HG02623 (cell line): ENCODE measurements at regions not wholly inside any gene's neighbourhood (a gene's known extent, or its start where the extent isn't known, plus 50 kb on each side); places are given as distances from the start of the nearest gene placed in this dataset.

Experiments
- ATAC-seq: cut with Tn5 transposase; IDR thresholded peaks from one replicate; pipeline ENCODE4 v1.9.1; 2021; ENCODE audit warnings: moderate library complexity; ENCODE audit not compliant: unreplicated experiment

- ATAC-seq = no peak
Measured at GRCh38 chr10:78866731-78867554, 201.8 kb upstream of the ZMIZ1 start.

GRCh38 chr10:78867555-78867939 lies 201.2 kb upstream of the ZMIZ1 start:
- no peak for ATAC-seq

DNA sequence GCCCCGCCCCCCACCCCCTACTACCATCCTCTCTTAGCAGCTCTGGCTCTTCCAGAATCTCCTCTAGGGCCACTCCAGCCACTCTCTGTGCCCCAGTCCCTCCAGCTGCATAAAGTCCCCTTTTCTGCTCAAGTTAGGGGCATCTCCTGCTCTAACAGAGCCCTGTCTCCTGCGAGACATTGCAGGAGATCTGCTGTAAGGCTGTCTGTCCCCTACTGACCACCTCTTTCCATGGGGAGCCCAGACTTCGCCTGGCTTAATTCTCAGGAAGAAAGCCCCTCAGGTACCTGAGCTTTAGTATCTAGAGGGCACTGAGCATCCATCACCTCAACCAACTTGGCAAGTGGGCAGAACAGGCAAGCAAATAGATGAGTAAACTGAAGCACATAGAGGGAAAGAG lies 200.7 kb upstream of the ZMIZ1 start:
- ATAC-seq = no peak

DNA sequence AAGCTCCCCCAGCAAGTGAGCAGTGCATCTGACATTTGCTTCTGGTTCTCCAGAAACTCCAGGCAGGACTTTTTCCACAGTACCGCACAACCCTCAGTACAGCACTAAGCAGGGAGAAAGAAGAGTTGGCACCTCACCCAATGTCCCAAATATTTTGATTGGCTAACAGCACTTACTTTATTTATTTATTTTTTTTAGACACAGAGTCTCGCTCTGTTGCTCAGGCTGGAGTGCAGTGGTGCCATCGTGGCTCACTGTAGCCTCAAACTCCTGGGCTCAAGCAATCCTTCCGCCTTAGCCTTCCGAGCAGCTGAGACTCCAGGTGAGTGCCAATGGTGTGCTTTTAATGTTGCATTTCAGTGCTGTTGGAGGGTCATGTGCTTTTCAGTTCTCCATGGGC lies 200.3 kb upstream of the ZMIZ1 start:
- ATAC-seq = no peak

DNA sequence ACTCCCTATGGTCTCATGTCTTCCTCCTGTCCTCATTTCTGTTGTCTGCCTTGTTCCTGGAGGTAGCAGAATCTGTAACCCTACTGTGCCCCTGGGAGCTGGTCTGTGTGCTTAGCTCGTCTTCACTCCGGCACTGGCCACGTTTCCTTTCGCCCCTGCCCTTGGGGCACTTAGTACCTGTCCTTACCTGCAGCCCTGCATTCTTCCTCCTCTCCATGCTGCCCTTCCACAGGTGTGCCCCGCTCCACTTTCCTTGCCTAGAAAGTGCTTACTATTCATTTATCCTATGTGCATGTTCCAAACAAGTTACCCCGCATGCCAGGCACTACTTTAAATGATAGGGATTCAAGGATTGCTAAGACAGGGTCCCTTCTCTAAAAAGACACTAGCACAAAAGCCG lies 199.9 kb upstream of the ZMIZ1 start:
- no peak for ATAC-seq

DNA sequence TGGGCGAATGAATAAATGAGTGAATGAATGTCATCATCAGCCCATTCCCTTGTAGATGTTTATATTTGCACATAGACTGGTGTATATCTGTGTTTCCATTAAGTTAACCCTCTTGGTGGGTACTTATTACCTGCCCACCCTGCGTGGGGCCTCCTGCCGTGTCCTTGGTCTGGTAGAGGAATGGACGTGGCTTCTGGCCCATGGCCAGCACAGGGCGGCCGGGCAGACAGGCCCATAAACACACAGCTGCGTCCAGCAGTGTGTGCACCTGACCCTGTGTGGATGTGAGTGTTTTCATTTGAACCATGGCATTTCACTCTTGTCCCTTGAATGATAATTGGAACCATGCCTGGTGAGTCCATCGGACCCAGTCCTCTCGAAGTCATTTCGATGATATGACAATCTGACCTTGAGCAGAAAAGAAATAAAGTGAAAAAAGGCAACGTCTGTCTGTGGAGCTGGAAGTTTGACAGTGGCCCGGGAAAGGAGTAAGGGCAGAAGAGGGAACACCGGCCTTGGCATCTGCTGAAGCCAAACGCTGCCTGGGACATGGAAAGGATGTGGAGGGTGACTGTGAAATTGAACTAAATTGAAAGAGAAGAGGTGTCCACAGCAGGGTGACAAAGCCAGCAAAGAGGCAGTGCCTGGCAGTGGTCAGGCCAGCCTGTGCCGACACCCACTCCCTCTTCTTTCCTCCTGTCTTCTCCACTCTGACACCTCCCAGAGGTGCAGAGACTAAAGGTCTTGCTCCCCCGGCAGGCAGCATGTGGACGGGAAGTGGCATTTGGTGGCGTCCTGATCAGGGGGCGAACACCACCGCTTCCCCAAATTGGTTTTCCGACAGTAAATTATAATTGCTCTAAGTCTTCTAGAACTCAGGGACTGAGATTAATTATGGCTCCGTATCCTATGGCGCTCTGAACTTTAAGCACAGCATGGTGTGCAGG lies 199.0 kb upstream of the ZMIZ1 start:
- no peak for ATAC-seq

GRCh38 chr10:78870458-78870857 lies 198.3 kb upstream of the ZMIZ1 start:
- ATAC-seq = no peak

DNA sequence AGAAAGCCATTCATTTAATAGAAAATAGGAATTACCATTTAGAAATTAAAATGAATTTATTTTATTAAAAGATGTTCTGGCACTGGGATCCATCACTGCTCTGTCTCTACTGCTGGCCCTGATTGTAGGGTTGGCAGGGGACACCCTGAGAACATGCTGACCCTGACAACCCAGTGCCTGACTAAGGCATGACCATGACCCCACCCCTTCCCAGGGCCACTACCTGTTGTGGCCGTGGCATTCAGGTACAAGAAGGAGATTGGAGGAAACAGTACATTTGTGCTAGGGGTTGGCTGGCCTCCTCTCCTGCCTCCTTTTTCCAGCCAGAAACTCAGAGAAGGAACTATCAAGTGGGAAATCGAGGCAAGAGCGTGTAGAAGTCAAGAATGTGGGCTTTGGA lies 197.0 kb upstream of the ZMIZ1 start:
- ATAC-seq = no peak

DNA sequence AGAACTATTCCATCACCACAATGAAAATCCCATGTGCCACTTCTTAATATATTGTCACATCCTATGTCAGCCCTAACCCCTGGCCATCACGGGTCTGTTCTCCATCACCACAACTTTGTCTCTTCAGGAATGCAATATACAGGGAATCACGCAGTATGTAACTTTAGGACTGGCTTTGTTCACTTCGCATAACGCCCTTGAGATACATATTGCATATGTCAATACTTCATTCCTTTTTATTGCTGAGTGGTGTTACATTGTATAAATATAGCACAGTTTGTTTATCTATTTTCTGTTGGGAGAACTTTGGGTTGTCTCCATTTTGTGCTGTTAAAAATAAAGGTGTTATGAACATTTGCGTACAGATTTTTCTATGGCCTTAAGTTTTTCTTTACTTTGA lies 195.4 kb upstream of the ZMIZ1 start:
- ATAC-seq = no peak

DNA sequence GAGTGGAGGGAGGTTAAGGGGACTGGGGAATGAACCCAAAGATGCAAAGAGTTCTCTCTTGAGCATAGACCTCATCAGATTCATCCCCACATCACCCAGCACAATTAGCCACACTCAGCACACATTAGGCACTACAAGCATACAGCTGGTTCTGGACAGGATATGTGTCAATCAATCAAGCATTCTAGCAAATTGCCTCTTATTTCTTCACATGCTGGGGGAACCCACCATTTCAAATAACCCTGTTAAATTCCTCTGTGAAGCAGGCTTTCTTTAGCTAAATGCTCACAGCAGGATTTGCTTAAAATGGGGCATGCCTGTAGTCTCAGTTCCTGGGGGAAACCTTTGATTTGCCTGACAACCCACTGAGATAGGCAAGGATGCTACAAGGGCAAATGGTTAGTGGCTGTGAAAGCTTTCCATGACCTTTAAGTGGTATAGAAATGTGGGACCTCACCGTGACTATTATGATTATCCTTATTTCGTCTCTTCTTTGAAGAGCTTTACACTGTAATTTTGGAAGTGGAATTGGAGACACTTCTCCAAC lies 193.4 kb upstream of the ZMIZ1 start:
- no peak for ATAC-seq

- ATAC-seq = no peak
Measured at GRCh38 chr10:78875932-78876331, 192.8 kb upstream of the ZMIZ1 start.

DNA sequence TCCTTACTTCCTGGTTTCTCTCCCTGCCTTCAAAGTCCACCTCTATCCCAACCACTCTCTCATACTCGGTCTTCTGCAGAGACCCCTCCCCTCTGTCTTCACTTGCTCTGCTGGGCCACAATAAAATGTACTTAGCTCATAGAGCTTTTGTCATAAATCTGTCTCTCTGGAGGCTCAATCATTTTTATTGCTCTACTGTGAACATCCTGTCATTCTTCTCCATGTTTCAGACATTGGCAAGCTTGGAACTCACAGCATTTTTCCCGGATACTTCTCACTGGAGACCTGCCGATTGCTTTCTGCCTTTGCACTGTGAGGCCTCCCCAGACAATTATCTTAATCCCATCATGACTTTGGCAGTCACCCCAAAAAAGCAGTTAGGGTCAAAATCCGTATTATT lies 192.3 kb upstream of the ZMIZ1 start:
- ATAC-seq = no peak

DNA sequence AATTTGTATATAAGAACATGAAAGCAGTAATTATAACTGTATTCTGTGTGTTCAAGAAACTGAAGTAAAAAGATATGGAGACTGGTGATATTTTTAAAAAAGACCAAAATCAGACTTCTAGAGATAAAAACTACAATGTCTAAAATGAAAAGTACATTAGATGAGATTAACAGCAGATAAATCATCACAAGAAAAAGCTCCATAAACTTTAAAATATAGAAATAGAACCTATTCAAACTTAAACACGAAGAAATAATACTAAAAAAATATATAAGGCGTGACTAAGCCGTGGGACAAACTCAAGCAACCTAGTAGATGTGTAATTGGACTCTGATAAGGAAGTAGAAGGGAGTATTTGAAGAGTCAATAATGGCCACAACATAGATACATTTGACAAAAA lies 189.1 kb upstream of the ZMIZ1 start:
- no peak for ATAC-seq

GRCh38 chr10:78886129-78886528 lies 182.6 kb upstream of the ZMIZ1 start:
- no peak for ATAC-seq

- no peak for ATAC-seq
Measured at GRCh38 chr10:78889536-78890063, 179.2 kb upstream of the ZMIZ1 start.

GRCh38 chr10:78890506-78890905 lies 178.3 kb upstream of the ZMIZ1 start:
- no peak for ATAC-seq

DNA sequence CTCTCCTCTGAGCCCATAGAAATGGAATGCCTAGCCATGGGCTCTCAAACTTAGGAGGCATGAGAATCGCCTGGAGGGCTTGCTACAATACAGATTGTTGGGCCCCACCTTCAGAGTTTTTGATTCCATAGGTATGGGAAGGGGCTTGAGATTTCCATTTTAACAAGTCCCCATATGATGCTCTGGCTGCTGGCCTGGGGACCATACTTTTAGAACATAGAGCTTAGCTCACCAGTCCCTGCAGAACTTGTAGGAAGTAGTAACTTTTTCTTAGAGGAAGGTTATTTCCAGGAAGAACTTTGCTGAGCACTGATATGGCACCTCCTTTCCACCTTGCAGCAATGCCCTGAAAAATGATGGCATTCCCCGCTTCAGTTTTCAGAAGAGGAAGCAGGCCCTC lies 177.0 kb upstream of the ZMIZ1 start:
- no peak for ATAC-seq

- ATAC-seq = no peak
Measured at GRCh38 chr10:78892338-78893176, 176.2 kb upstream of the ZMIZ1 start.

- no peak for ATAC-seq
Measured at GRCh38 chr10:78893217-78893616, 175.5 kb upstream of the ZMIZ1 start.

DNA sequence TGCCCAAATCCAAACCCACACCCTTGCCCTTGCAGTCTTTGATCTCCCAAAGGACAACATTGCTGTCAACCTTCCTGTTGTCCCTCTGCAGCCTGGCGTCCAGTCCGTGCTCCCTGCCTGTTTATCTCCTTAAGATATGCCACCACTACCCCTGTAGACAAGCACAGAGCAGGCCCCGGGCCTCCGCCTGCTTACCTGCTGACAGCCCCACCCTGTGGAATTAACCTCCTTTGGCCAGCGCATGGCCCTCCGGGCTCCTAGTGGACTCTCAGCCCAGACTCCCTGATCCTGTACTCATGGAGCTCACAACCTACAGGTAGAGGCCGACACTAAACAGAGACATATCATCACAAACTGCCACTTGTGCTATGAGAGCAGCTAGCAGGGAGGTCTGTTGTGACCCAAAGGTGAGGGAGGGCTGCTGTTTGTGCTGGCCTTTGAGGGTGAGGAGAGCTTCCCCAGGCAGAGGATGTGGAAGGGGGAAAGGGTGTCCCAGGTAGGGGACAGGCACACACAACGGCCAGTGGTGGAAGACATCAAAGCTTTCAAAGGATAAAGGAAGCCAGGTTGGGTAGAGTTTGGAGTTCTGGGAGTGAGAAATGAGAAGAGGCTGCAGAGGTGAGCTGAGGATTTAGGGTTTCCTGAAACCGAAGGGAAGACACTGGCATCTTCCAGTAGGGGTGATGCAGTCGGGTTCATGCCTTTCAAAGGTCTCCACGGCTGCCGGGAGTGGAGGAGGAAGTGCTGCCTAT lies 174.5 kb upstream of the ZMIZ1 start:
- no peak for ATAC-seq
